ENCODE measurements at regions not wholly inside any gene's neighbourhood (a gene's known extent, or its start where the extent isn't known, plus 50 kb on each side); places are given as distances from the start of the nearest gene placed in this dataset.

- TF ChIP-seq, protein P1, sequence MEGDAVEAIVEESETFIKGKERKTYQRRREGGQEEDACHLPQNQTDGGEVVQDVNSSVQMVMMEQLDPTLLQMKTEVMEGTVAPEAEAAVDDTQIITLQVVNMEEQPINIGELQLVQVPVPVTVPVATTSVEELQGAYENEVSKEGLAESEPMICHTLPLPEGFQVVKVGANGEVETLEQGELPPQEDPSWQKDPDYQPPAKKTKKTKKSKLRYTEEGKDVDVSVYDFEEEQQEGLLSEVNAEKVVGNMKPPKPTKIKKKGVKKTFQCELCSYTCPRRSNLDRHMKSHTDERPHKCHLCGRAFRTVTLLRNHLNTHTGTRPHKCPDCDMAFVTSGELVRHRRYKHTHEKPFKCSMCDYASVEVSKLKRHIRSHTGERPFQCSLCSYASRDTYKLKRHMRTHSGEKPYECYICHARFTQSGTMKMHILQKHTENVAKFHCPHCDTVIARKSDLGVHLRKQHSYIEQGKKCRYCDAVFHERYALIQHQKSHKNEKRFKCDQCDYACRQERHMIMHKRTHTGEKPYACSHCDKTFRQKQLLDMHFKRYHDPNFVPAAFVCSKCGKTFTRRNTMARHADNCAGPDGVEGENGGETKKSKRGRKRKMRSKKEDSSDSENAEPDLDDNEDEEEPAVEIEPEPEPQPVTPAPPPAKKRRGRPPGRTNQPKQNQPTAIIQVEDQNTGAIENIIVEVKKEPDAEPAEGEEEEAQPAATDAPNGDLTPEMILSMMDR (IDR thresholded peaks at IDR 0.05 in 2 of 3, conservative IDR thresholded peaks at IDR 0.05 in 1 of 3; ENCODE audit: insufficient read depth in 2 of 3, low read depth in 1 of 3, low read length in 3 of 3), result no peak
- TF ChIP-seq, protein P2, sequence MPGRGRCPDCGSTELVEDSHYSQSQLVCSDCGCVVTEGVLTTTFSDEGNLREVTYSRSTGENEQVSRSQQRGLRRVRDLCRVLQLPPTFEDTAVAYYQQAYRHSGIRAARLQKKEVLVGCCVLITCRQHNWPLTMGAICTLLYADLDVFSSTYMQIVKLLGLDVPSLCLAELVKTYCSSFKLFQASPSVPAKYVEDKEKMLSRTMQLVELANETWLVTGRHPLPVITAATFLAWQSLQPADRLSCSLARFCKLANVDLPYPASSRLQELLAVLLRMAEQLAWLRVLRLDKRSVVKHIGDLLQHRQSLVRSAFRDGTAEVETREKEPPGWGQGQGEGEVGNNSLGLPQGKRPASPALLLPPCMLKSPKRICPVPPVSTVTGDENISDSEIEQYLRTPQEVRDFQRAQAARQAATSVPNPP (IDR thresholded peaks at IDR 0.05; ENCODE audit: borderline replicate concordance, insufficient read depth, insufficient read length), result no peak
- no peak for TF ChIP-seq MAFG (tag; conservative IDR thresholded peaks at IDR 0.05)
- TF ChIP-seq, protein P3, sequence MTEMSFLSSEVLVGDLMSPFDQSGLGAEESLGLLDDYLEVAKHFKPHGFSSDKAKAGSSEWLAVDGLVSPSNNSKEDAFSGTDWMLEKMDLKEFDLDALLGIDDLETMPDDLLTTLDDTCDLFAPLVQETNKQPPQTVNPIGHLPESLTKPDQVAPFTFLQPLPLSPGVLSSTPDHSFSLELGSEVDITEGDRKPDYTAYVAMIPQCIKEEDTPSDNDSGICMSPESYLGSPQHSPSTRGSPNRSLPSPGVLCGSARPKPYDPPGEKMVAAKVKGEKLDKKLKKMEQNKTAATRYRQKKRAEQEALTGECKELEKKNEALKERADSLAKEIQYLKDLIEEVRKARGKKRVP (CRISPR knock-in tag; IDR thresholded peaks at IDR 0.05), result no peak
- no peak for TF ChIP-seq NFYB (IDR thresholded peaks at IDR 0.05; ENCODE audit: extremely low read depth, insufficient read length)
- TF ChIP-seq NR3C1 (CRISPR knock-in tag; IDR thresholded peaks at IDR 0.05), result no peak
- no peak for TF ChIP-seq PHF20 (IDR thresholded peaks at IDR 0.05; ENCODE audit: partially characterized antibody)
Measured at GRCh38 chr6:43846556-43846955, 76.5 kb downstream of the VEGFA start.

Measured in K562 (cell line).